Activated CD4-positive, CD25-positive, alpha-beta regulatory T cell treated with anti-CD3 and anti-CD28 coated beads, Interleukin-2, amount 50 U/mL, for 72 hours (primary cell): ENCODE measurements at regions not wholly inside any gene's neighbourhood (a gene's known extent, or its start where the extent isn't known, plus 50 kb on each side); places are given as distances from the start of the nearest gene placed in this dataset.
A peak's percentile ranks its signal among the peaks of the same experiment; 100 is the strongest.

Source experiments
- DNase-seq: peaks from one replicate; pipeline ENCODE4 v3.0.0; 2021

DNA sequence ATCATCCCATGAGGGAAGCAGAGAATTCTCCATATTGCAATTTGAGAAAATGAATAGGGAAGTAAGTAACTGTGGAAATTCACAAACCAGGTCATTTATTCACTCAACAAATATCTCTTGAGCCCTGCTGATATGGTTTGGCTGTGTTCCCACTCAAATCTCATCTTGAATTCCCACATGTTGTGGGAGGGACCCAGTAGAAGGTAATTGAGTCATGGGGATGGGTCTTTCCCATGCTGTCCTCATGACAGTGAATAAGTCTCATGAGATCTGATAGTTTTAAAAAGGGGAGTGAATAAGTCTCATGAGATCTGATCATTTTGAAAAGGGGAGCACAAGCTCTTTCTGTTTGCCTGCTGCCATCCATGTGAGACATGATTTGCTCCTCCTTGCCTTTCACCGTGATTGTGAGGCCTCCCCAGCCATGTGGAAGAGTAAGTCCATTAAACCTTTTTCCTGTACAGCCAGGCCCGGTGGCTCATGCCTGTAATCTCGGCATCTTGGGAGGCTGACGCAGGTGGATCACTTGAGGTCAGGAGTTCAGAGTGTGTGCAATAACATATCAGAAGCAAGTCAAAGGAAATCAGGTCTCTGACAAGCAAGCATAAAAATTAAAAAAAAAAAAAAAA, 193.2 kb downstream of the NDUFA10 start:
- peak; percentile 1 for DNase-seq

DNA sequence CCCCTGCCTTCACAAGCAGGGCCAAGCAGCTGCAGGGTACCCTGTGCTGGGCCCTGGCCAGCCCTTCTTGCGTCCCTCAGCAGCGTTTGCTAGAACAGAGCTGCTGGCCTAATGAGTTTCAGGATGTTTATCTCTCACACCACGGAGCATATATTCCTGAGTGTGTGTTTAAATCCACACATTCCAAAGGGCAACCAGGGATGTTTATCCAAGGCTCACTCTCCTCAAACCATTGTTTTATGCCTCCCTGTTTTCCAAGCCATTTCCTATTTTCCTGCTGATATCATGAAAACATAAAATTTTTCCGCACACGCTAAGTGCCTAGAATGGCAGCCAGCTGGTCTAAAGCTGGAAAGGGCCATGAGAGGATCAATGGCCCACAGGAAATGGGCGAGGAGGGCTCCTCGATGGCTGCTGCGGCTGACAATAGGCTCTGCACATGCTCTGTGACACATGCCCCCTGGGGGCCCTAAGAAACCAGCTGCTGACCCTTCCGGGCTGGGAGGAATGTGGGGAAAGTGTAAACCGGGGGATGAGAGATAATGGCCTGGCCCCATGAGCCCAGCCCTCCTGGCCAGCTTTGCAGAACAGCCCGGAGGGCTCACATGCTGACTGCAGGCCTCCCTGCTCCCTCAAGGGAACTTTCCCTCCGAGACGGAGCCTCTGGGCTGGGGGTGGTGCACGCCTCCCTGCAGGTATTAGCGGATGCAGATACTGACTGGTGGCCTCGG, 194.0 kb downstream of the NDUFA10 start:
- peak; percentile 8 for DNase-seq

- DNase-seq: peak; percentile 25
Measured at GRCh38 chr2:239830121-239831000, 194.8 kb downstream of the NDUFA10 start.

- peak; percentile 5 for DNase-seq
Measured at GRCh38 chr2:239829326-239829725, 195.8 kb downstream of the NDUFA10 start.

DNA sequence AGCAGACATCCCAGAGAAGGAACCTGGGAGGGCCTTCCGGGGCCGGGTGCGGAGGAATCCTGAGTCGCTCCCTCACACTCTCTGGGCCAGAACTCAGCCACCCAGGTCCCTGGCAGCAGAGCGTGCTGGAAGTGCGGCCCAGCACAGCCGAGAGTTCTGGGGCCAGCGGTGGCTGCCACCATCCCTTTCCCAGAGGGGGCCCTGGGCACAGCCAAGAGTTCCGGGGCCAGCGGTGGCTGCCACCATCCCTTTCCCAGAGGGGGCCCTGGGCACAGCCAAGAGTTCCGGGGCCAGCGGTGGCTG, 196.2 kb downstream of the NDUFA10 start:
- DNase-seq: peak; percentile 3

DNA sequence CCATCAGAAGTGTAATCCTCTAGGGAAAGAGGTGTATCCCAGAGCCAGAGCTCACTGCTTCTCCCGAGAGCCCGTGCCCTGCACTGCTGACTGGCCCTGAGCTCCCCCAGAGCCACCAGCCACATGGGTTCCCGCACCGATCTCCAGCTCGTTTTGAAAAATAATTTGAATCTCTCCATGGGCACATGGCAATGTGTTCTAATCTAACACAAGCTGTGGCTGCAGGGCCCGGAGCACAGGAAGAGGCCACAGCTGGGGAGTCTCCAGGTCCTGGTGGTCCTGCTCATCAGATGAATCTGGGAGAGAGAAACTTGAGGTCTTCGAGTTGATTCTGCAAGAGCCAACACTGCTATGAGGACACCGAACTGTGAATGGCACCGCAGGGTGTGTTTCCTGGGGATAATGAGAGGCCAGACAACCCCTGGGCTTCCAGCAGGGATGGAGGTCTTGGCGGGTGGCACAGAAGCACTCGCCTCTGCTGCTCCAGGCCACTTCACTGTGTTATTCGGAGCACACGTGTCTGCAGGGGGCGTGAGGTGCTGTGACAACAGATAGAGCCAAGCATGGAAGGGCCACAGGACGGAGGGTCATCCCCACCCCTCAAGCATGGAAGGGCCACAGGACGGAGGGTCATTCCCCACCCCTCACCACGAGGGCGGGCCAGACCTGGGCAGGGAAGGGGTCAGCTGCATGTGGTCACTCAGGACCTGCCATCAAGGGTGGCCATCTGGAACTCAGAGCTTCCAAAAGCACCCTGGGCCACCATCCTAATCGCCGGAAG, 196.8 kb downstream of the NDUFA10 start:
- peak; percentile 23 for DNase-seq

DNA sequence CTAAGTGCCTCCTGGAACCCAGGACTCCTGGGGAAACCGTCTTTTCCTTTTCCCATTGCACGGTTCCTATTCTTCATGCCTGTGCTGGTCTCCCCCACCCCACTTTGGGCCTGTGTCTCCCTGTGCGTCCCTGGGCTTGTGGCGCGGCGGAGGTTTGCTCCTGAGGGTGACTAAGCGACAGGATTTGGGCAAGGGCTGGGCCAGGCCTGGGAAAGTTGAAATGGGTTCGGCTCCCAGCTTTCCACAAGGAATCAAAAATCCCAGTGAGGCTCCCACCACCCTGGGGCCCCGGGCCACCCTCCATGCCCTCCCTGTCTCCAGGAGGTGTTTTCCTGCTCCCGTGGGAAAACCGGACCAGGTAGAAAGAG, 197.6 kb downstream of the NDUFA10 start:
- DNase-seq: peak; percentile 16

DNA sequence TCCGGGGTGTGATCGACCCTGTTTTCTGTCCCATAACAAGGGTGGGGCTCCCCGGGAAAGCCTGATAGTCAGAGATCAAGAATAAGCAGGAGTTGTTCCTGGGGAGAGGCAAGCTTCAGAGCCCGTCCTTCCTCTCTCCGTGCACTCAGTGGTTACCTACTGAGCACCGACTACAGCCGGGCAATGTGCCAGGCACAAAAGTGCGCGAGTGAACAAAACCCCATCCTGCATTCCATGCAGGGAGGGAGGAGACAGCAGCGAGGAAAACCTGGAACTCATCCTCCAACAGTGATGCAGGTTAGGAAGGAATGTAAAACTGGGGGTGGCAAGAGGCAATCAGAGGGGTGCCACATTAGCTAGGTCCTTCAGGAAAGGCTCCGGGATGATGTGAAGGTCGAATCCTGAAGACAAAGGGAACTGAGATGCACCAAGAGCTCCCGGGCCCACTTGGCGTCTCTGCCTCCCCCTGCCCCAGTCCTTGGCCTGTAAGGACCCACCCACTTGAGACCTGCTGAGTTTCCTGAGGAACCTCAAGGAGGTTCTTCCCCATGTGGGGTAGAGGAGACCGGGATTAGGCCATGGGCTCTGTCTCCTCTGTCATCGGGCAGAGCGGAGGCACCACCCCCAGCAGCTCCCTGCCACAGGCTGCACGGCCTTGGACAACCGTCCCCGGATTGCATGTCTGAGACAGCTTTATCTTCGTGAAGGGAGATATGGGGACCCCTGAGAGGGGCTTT, 198.2 kb downstream of the NDUFA10 start:
- peak; percentile 17 for DNase-seq

DNA sequence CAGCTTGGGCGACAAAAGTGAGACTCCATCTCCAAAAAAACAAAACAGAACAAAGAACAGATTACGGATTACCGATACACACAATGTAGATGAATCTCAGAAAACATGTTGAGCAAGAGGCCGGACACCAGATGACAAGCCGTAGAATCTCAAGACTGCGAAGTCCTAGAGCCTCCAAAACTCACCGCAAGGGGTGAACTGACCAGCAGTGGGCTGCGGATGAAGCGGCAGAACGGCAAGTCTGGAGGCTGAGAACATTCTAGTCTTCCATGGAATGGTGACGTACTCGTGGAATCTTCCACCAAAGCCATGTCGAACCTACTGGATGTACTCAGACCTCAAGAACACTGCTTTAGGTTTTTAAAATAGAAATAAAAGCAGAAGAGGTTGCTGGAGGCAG, 198.8 kb downstream of the NDUFA10 start:
- peak; percentile 11 for DNase-seq

GRCh38 chr2:239825705-239825979, 199.5 kb downstream of the NDUFA10 start:
- DNase-seq: peak; percentile 9

GRCh38 chr2:239824866-239825704, 200.1 kb downstream of the NDUFA10 start:
- DNase-seq: peak; percentile 1

DNA sequence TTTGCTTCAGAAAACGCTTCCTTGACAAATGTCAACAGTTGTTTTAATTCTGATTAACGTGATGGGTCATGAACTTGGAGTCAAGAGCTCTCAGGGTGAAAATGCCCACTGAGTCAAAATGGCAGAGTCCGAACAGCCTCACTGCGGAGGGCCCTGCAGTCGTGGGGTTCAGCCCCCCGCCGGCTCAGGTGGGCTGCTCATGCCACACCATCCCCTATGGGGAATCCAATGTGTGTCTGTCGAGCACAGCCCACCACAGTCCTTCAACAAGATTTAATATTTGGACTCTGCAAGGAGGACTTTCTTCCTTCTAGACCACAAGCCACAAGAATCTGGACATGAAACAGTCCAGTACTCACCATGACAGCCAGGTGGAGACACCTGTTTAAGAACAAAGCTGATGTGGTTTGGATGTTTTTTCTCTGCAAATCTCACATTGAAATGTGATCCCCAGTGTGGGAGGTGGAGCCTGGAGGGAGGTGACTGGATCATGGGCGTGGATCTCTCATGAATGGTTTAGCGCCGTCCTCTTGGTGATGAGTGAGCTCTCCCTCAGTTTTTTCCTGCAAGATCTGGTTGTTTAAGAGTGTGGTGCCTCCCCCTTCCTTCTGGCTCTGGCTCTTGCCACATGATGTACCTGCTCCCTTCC, 201.0 kb downstream of the NDUFA10 start:
- no peak for DNase-seq

GRCh38 chr2:239822146-239822831, 202.9 kb downstream of the NDUFA10 start:
- DNase-seq: peak; percentile 17

- peak; percentile 25 for DNase-seq
Measured at GRCh38 chr2:239821694-239822075, 203.5 kb downstream of the NDUFA10 start.

GRCh38 chr2:239820836-239821693, 204.1 kb downstream of the NDUFA10 start:
- peak; percentile 22 for DNase-seq

GRCh38 chr2:239819974-239820555, 205.1 kb downstream of the NDUFA10 start:
- DNase-seq: peak; percentile 14

- DNase-seq: peak; percentile 24
Measured at GRCh38 chr2:239819091-239819973, 205.8 kb downstream of the NDUFA10 start.

DNA sequence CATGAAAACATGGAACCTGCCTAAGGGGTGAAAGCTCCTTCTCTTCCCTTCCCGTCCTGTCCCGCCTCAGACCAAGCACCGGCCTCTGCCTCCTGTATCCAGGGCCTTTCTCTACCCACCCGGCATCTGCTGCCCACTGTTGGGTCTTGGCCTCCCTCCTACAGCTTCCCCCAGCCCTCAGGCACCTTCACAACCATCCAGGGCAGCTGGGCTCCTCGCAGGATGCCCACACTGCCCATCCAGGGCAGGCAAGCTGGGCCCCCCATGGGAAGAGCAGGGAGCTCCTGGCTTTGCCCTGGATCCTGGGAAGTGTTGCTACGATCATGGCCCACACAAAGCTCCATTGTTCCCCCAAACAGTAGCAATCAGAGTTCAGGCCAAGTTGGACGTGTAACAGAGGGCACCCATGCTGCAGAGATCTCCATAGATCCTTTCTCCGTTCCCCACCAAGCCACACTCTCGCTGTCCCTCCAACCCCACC, 206.6 kb downstream of the NDUFA10 start:
- peak; percentile 1 for DNase-seq
